IMR-90 (cell line): ENCODE measurements at regions not wholly inside any gene's neighbourhood (a gene's known extent, or its start where the extent isn't known, plus 50 kb on each side); places are given as distances from the start of the nearest gene placed in this dataset.

ENCODE experiments used
- ATAC-seq: fragments of 200-7000 bp; cut with Tn5 transposase; 2 replicates; pipeline ENCODE4 v1.9.1; 2020; ENCODE audit warnings: low read depth, mild to moderate bottlenecking, moderate library complexity
- BruUV-seq: library from RNA; stranded (reverse); fragments of 400-500 nt; replicated peaks from 2 replicates; lab custom pipeline; 2021; lab: Mats Ljungman, UMichigan
- CTCF ChIA-PET: fragments of 300-600 bp; formaldehyde crosslinking; extraction: SDS; loops from one replicate; lab custom pipeline; 2021; ENCODE audit warnings: antibody characterized with exemption; lab: Yijun Ruan, JAX
- POLR2A ChIA-PET: fragments of 300-600 bp; sonication (Branson Sonifier 250); formaldehyde crosslinking; loops from one replicate; lab custom pipeline; 2022; ENCODE audit warnings: antibody characterized with exemption; ENCODE audit not compliant: unreplicated experiment; lab: Charles Lee
- DNase-seq: peaks from one replicate; pipeline ENCODE4 v3.0.0; 2013
- H2AFZ ChIP-seq: replicated peaks from 2 replicates; pipeline ENCODE3; 2013; ENCODE audit warnings: low read length, mild to moderate bottlenecking; ENCODE audit not compliant: poor library complexity
- H2AK5ac ChIP-seq: 2 replicates; pipeline ENCODE4 v1.6.1; 2013; ENCODE audit warnings: low read depth, low read length, inconsistent platforms
- H2AK9ac ChIP-seq: replicated peaks from 2 replicates; pipeline ENCODE3; 2013; ENCODE audit warnings: mild to moderate bottlenecking, low read depth, low read length, moderate library complexity; ENCODE audit not compliant: poor library complexity
- H2BK120ac ChIP-seq: 2 replicates; pipeline ENCODE4 v1.6.1; 2013; ENCODE audit warnings: low read depth, low read length, inconsistent platforms
- H2BK15ac ChIP-seq: 3 replicates; pipeline ENCODE4 v1.6.1; 2013; ENCODE audit warnings: low read depth, low read length, inconsistent platforms
- H2BK20ac ChIP-seq: 2 replicates; pipeline ENCODE4 v1.6.1; 2013; ENCODE audit warnings: low read depth, mild to moderate bottlenecking, inconsistent platforms, low read length, moderate library complexity
- H2BK5ac ChIP-seq: 2 replicates; pipeline ENCODE4 v1.6.1; 2013; ENCODE audit warnings: mild to moderate bottlenecking, low read depth, low read length, inconsistent platforms; ENCODE audit not compliant: poor library complexity, severe bottlenecking
- H3K14ac ChIP-seq: replicated peaks from 2 replicates; pipeline ENCODE4 v1.6.1; 2013; ENCODE audit warnings: low read depth, low read length, inconsistent platforms
- H3K18ac ChIP-seq: 2 replicates; pipeline ENCODE4 v1.6.1; 2013; ENCODE audit warnings: low read depth, low read length, control low read depth
- H3K23ac ChIP-seq: 2 replicates; pipeline ENCODE4 v1.6.1; 2013; ENCODE audit warnings: low read depth, low read length, inconsistent platforms
- H3K27ac ChIP-seq: 2 replicates; pipeline ENCODE4 v1.5.1; 2013; ENCODE audit warnings: mild to moderate bottlenecking, control low read depth, low read length; ENCODE audit not compliant: insufficient read depth
- H3K27me3 ChIP-seq: 2 replicates; pipeline ENCODE4 v1.6.1; 2013; ENCODE audit warnings: low read length; ENCODE audit not compliant: control insufficient read depth, insufficient read depth
- H3K36me3 ChIP-seq: 2 replicates; pipeline ENCODE4 v1.6.1; 2013; ENCODE audit warnings: low read length, mixed read lengths; ENCODE audit not compliant: control insufficient read depth, insufficient read depth
- H3K4ac ChIP-seq: 2 replicates; pipeline ENCODE4 v1.6.1; 2013; ENCODE audit warnings: low read depth, low read length, inconsistent platforms
- H3K4me1 ChIP-seq: 2 replicates; pipeline ENCODE4 v1.6.1; 2013; ENCODE audit warnings: low read length, mixed read lengths; ENCODE audit not compliant: control insufficient read depth, insufficient read depth
- H3K4me2 ChIP-seq: 2 replicates; pipeline ENCODE4 v1.6.1; 2013; ENCODE audit warnings: low read depth, mild to moderate bottlenecking, control low read depth, low read length, moderate library complexity
- H3K4me3 ChIP-seq: 2 replicates; pipeline ENCODE4 v1.5.1; 2013; ENCODE audit warnings: low read depth, mild to moderate bottlenecking, control low read depth, low read length, moderate library complexity; ENCODE audit not compliant: insufficient read depth
- H3K56ac ChIP-seq: 2 replicates; pipeline ENCODE4 v1.6.1; 2013; ENCODE audit warnings: low read length, inconsistent platforms; ENCODE audit not compliant: insufficient read depth; ENCODE audit errors: extremely low read depth
- H3K79me1 ChIP-seq, 2 experiments: 2 replicates each; pipeline ENCODE4 v1.6.1; 2013; ENCODE audit warnings: low read length in 2 of 2, inconsistent platforms in 1 of 2, low read depth in 1 of 2
- H3K9ac ChIP-seq: 2 replicates; pipeline ENCODE4 v1.6.1; 2013; ENCODE audit warnings: low read depth, low read length, control low read depth
- H3K9me1 ChIP-seq: 2 replicates; pipeline ENCODE4 v1.6.1; 2013; ENCODE audit warnings: low read length, inconsistent platforms; ENCODE audit not compliant: insufficient read depth
- H3K9me3 ChIP-seq: 2 replicates; pipeline ENCODE4 v1.6.1; 2013; ENCODE audit warnings: low read length; ENCODE audit not compliant: control insufficient read depth, insufficient read depth
- H4K20me1 ChIP-seq: 2 replicates; pipeline ENCODE4 v1.6.1; 2013; ENCODE audit warnings: low read length, inconsistent platforms; ENCODE audit not compliant: insufficient read depth
- H4K5ac ChIP-seq: 2 replicates; pipeline ENCODE4 v1.6.1; 2013; ENCODE audit warnings: mild to moderate bottlenecking, low read depth, low read length, control low read depth
- H4K8ac ChIP-seq, 2 experiments: 2 replicates each; pipeline ENCODE4 v1.6.1; 2013; ENCODE audit warnings: low read depth in 2 of 2, low read length in 2 of 2, control low read depth in 1 of 2, inconsistent platforms in 1 of 2
- H4K91ac ChIP-seq: 2 replicates; pipeline ENCODE4 v1.6.1; 2013; ENCODE audit warnings: low read depth, low read length, inconsistent platforms; ENCODE audit not compliant: insufficient read depth
- BHLHE40 ChIP-seq: fragments of 150-350 bp; IDR thresholded peaks from 2 replicates; pipeline ENCODE4 v1.6.1; 2016; ENCODE audit warnings: mild to moderate bottlenecking, low read depth, low read length
- CEBPB ChIP-seq: IDR thresholded peaks from 2 replicates; pipeline ENCODE4 v1.6.1; 2012; ENCODE audit warnings: low read depth, low read length, improper control_type of control experiment
- CHD1 ChIP-seq: IDR thresholded peaks from 2 replicates; pipeline ENCODE4 v1.6.1; 2012; ENCODE audit warnings: low read depth, low read length, improper control_type of control experiment
- FOS ChIP-seq: fragments of 150-350 bp; IDR thresholded peaks from 2 replicates; pipeline ENCODE4 v1.6.1; 2016; ENCODE audit warnings: low read depth, low read length
- MAFK ChIP-seq: IDR thresholded peaks from 2 replicates; pipeline ENCODE4 v1.6.1; 2012; ENCODE audit warnings: low read depth, low read length, improper control_type of control experiment
- MAZ ChIP-seq: IDR thresholded peaks from 2 replicates; pipeline ENCODE4 v1.6.1; 2012; ENCODE audit warnings: low read depth, mild to moderate bottlenecking, low read length, improper control_type of control experiment, moderate library complexity, borderline replicate concordance
- MXI1 ChIP-seq: IDR thresholded peaks from 2 replicates; pipeline ENCODE4 v1.6.1; 2012; ENCODE audit warnings: low read depth, mild to moderate bottlenecking, low read length, moderate library complexity, borderline replicate concordance
- NFE2L2 ChIP-seq: fragments of 150-350 bp; IDR thresholded peaks from 2 replicates; pipeline ENCODE4 v1.6.1; 2016; ENCODE audit warnings: low read depth, mild to moderate bottlenecking, low read length
- POLR2A ChIP-seq: IDR thresholded peaks from 2 replicates; pipeline ENCODE4 v1.6.1; 2012; ENCODE audit warnings: mild to moderate bottlenecking, low read depth, low read length
- RAD21 ChIP-seq: IDR thresholded peaks from 2 replicates; pipeline ENCODE4 v1.6.1; 2012; ENCODE audit warnings: low read length, improper control_type of control experiment
- RCOR1 ChIP-seq: IDR thresholded peaks from 2 replicates; pipeline ENCODE4 v1.6.1; 2012; ENCODE audit warnings: mild to moderate bottlenecking, low read length, improper control_type of control experiment; ENCODE audit not compliant: insufficient replicate concordance
- RFX5 ChIP-seq: IDR thresholded peaks from 2 replicates; pipeline ENCODE4 v1.8.0; 2012; ENCODE audit warnings: low read depth, mild to moderate bottlenecking, low read length, moderate library complexity
- SMC3 ChIP-seq: fragments of 150-350 bp; IDR thresholded peaks from 2 replicates; pipeline ENCODE4 v1.6.1; 2016; ENCODE audit warnings: low read depth, mild to moderate bottlenecking, antibody characterized with exemption, low read length, moderate library complexity
- dilution Hi-C: fragments of 300-500 bp; cut with HindIII; formaldehyde crosslinking; loops from one replicate; pipeline ENCODE4 v1.14.3; 2018; ENCODE audit warnings: low sequenced_read_pairs; ENCODE audit not compliant: unreplicated experiment
- in situ Hi-C: fragments of 300-500 bp; cut with MboI; formaldehyde crosslinking; loops from 3 replicates; pipeline ENCODE4 v1.14.3; 2019; ENCODE audit warnings: low sequenced_read_pairs, inconsistent platforms, mixed read lengths
- intact Hi-C: fragments of 100-400 bp; cut with micrococcal nuclease; formaldehyde crosslinking; loops from 2 replicates; pipeline ENCODE4 v1.10.0; 2022
- TF ChIP-seq, protein P1 (sequence below): conservative IDR thresholded peaks from 2 replicates; pipeline ENCODE4 v1.5.1; 2012; ENCODE audit warnings: mild to moderate bottlenecking, low read depth, low read length, improper control_type of control experiment
- TF ChIP-seq, protein P2 (sequence below): fragments of 150-350 bp; IDR thresholded peaks from 2 replicates; pipeline ENCODE4 v1.6.1; 2017; ENCODE audit warnings: mild to moderate bottlenecking, antibody characterized with exemption, low read length, low read depth
- TF ChIP-seq, protein P3 (sequence below): fragments of 150-350 bp; IDR thresholded peaks from 2 replicates; pipeline ENCODE4 v1.6.1; 2016; ENCODE audit warnings: low read depth, mild to moderate bottlenecking, low read length, moderate library complexity, borderline replicate concordance

DNA sequence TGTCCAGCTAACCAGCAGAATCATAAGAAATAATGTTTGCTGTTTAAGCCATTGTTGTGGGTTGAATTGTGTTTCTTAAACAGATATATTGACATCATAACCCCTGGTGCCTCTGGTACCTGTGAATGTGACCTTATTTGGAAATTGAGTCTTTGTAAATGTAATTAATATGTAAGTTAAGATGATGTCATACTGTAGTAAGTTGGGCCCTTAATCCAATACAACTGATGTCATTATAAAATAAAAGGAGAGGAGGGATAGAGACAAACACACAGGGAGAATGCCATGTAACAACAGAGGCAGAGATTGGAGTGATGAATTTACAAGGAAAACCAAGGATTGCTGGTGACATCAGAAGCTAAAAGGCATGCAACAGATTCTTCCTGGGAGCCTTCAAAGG lies 141.4 kb downstream of the ZIC3 start:
- intact Hi-C loops = no loop called here
- no peaks in the 10 kb centered on the region for H3K36me3 ChIP-seq
- TF ChIP-seq MXI1 (no peak), CEBPB (no peak), RFX5 (no peak), POLR2A (no peak), MAZ (no peak), BHLHE40 (no peak), FOS (no peak), RAD21 (no peak), MAFK (no peak), CHD1 (no peak), RCOR1 (no peak), SMC3 (no peak), NFE2L2 (no peak)
- TF ChIP-seq, protein P1, sequence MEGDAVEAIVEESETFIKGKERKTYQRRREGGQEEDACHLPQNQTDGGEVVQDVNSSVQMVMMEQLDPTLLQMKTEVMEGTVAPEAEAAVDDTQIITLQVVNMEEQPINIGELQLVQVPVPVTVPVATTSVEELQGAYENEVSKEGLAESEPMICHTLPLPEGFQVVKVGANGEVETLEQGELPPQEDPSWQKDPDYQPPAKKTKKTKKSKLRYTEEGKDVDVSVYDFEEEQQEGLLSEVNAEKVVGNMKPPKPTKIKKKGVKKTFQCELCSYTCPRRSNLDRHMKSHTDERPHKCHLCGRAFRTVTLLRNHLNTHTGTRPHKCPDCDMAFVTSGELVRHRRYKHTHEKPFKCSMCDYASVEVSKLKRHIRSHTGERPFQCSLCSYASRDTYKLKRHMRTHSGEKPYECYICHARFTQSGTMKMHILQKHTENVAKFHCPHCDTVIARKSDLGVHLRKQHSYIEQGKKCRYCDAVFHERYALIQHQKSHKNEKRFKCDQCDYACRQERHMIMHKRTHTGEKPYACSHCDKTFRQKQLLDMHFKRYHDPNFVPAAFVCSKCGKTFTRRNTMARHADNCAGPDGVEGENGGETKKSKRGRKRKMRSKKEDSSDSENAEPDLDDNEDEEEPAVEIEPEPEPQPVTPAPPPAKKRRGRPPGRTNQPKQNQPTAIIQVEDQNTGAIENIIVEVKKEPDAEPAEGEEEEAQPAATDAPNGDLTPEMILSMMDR = no peak
- TF ChIP-seq, protein P2, sequence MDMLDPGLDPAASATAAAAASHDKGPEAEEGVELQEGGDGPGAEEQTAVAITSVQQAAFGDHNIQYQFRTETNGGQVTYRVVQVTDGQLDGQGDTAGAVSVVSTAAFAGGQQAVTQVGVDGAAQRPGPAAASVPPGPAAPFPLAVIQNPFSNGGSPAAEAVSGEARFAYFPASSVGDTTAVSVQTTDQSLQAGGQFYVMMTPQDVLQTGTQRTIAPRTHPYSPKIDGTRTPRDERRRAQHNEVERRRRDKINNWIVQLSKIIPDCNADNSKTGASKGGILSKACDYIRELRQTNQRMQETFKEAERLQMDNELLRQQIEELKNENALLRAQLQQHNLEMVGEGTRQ = no peak
- TF ChIP-seq, protein P3, sequence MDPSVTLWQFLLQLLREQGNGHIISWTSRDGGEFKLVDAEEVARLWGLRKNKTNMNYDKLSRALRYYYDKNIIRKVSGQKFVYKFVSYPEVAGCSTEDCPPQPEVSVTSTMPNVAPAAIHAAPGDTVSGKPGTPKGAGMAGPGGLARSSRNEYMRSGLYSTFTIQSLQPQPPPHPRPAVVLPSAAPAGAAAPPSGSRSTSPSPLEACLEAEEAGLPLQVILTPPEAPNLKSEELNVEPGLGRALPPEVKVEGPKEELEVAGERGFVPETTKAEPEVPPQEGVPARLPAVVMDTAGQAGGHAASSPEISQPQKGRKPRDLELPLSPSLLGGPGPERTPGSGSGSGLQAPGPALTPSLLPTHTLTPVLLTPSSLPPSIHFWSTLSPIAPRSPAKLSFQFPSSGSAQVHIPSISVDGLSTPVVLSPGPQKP = no peak
- no peak overlapping the region for H3K18ac ChIP-seq
- POLR2A ChIA-PET = no interaction called here
- H2AK5ac ChIP-seq = no peak overlapping the region
- no peak overlapping the region for H3K14ac ChIP-seq
- H3K4ac ChIP-seq = no peak overlapping the region
- no peak overlapping the region for H3K23ac ChIP-seq
- H2AK9ac ChIP-seq = no peak overlapping the region
- H3K9ac ChIP-seq = no peak overlapping the region
- no peaks in the 10 kb centered on the region for H3K4me1 ChIP-seq
- no peak overlapping the region for H3K27ac ChIP-seq
- no peaks in the 10 kb centered on the region for H4K20me1 ChIP-seq
- no peak overlapping the region for H2BK20ac ChIP-seq
- DNase-seq = no peak
- H3K79me1 ChIP-seq = no peaks in the 10 kb centered on the region
- dilution Hi-C loops = no loop called here
- no peak overlapping the region for H3K4me3 ChIP-seq
- no peak overlapping the region for H2BK15ac ChIP-seq
- in situ Hi-C loops = no loop called here
- H4K91ac ChIP-seq = no peak overlapping the region
- BruUV-seq = no TSS peak
- H3K9me1 ChIP-seq = no peaks in the 10 kb centered on the region
- H3K9me3 ChIP-seq = no peaks in the 10 kb centered on the region
- H4K5ac ChIP-seq = no peak overlapping the region
- no peak overlapping the region for H2BK5ac ChIP-seq
- no peak overlapping the region for H2AFZ ChIP-seq
- H4K8ac ChIP-seq = no peak overlapping the region
- CTCF ChIA-PET = no interaction called here
- no peaks in the 10 kb centered on the region for H3K27me3 ChIP-seq
- H3K56ac ChIP-seq = no peak overlapping the region
- no peak overlapping the region for H3K4me2 ChIP-seq
- no peak overlapping the region for H2BK120ac ChIP-seq
- no peak for ATAC-seq
